ENCODE measurements at regions not wholly inside any gene's neighbourhood (a gene's known extent, or its start where the extent isn't known, plus 50 kb on each side); places are given as distances from the start of the nearest gene placed in this dataset.

DNA sequence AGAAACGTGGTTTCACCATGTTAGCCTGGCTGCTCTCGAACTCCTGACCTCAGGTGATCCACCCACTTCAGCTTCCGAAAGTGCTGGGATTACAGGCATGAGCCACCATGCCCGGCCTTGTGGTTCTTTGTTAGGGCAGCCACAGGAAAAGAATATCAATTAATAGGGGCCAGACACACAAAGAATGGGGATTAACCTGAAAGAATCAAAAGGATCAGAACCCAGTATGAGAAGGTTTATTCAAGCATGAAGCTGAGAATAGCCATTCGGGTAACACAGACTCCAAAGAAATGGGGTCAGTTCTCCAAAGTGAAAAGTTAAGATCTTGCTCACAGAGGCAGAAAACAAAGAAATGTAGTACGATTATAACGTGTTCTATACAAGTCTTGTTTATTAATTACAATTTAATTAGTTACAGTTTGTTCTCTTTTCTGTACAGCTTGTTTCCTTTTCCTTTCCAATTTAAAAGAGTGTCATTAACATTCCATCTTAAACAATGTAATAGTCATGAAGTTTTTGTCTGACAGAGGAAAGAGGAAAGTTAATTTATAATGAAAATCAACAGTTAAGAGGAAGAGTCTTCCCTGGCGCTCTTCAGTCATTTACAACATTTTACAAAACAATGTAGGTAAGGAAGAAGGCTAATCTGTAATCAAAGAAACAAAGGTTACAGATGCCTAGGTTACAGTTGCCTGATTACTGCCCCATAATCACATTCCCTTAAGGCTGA lies 51.3 kb upstream of the SLC45A1 start:
- TF ChIP-seq POLR2A (IDR thresholded peaks at IDR 0.05), result no peak
- TF ChIP-seq, protein P1, sequence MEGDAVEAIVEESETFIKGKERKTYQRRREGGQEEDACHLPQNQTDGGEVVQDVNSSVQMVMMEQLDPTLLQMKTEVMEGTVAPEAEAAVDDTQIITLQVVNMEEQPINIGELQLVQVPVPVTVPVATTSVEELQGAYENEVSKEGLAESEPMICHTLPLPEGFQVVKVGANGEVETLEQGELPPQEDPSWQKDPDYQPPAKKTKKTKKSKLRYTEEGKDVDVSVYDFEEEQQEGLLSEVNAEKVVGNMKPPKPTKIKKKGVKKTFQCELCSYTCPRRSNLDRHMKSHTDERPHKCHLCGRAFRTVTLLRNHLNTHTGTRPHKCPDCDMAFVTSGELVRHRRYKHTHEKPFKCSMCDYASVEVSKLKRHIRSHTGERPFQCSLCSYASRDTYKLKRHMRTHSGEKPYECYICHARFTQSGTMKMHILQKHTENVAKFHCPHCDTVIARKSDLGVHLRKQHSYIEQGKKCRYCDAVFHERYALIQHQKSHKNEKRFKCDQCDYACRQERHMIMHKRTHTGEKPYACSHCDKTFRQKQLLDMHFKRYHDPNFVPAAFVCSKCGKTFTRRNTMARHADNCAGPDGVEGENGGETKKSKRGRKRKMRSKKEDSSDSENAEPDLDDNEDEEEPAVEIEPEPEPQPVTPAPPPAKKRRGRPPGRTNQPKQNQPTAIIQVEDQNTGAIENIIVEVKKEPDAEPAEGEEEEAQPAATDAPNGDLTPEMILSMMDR (IDR thresholded peaks at IDR 0.05), result no peak

Data from ovary (tissue), 3 donors.